ENCODE measurements at regions not wholly inside any gene's neighbourhood (a gene's known extent, or its start where the extent isn't known, plus 50 kb on each side); places are given as distances from the start of the nearest gene placed in this dataset.

DNA sequence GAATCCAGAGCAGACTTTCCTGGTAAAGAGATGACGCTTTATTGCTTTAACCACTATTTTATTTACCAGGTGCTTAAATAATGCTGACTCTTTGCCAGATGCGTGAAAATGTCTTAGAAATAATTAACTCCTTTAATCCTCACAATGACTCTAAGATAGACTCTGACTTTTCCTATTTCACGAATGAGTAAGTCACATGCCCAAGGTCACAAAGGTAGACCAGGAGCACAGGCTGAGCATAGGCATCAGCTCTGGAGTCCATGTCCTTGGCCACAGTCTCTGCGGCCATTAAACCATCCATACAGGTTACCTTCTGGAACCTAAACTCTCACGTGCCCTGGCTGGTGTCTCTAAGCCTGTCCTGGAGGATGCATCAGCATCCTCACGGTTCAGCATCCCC lies 87.3 kb downstream of the ERCC5 start:
- intact Hi-C loops (cut with micrococcal nuclease), result no loop called here
- no peak overlapping the region for H2AFZ ChIP-seq (ENCODE audit: insufficient read depth, low read depth, low read length, poor library complexity, severe bottlenecking)

GRCh38 chr13:102932331-102932730 lies 86.5 kb downstream of the ERCC5 start:
- TF ChIP-seq EZH2 (IDR thresholded peaks at IDR 0.05; ENCODE audit: borderline replicate concordance, insufficient read depth, low read depth, low read length, poor library complexity, severe bottlenecking), result no peak
- no peak for TF ChIP-seq CTCF (IDR thresholded peaks at IDR 0.05)
- CTCF ChIA-PET, result interaction anchor here (1.9 kb wide), 1 partner anchor 17 kb away, joined by 7 read pairs; no protein-coding TSS in a partner anchor

More for the DNA sequence above, 87.3 kb downstream of the ERCC5 start:
- no peak for DNase-seq
- H3K4me1 ChIP-seq (ENCODE audit: control insufficient read depth in 2 of 2, insufficient read depth in 2 of 2, low read length in 2 of 2), result peaks cover 0 to 6% of the 10 kb centered on the region in 2 donors
- H3K27me3 ChIP-seq (replicated peaks in 1 of 4; ENCODE audit: control extremely low read depth in 1 of 4, control insufficient read depth in 3 of 4, insufficient read depth in 4 of 4, low read length in 3 of 4), result no peaks in the 10 kb centered on the region
- ATAC-seq (ENCODE audit: low read depth), result no peak
- Mint-ChIP-seq H3K27me3 (no peaks in the 10 kb centered on the region), H3K4me1 (peaks cover 10% of the 10 kb centered on the region), H3K4me3 (no peak overlapping the region), H3K27ac (no peak overlapping the region), H3K9me3 (ENCODE audit: insufficient read depth) (no peaks in the 10 kb centered on the region)
- H4K20me1 ChIP-seq (ENCODE audit: control insufficient read depth, insufficient read depth, low read length, poor library complexity, severe bottlenecking), result no peaks in the 10 kb centered on the region
- no peaks in the 10 kb centered on the region for H3K9me3 ChIP-seq (ENCODE audit: control extremely low read depth in 1 of 3, control insufficient read depth in 2 of 3, insufficient read depth in 1 of 3, low read length in 2 of 3)
- H3K4me3 ChIP-seq (ENCODE audit: control extremely low read depth in 1 of 5, extremely low read depth in 1 of 5, insufficient read depth in 1 of 5, low read depth in 2 of 5, low read length in 4 of 5), result no peak overlapping the region
- no peaks in the 10 kb centered on the region for H3K79me2 ChIP-seq (ENCODE audit: control insufficient read depth, insufficient read depth, low read length)
- H3K36me3 ChIP-seq (replicated peaks in 1 of 2; ENCODE audit: control extremely low read depth in 1 of 2, control insufficient read depth in 1 of 2, extremely low read depth in 1 of 2, insufficient read depth in 2 of 2, low read length in 1 of 2), result no peaks in the 10 kb centered on the region
- TF ChIP-seq CTCF (IDR thresholded peaks at IDR 0.05) (no peak), EZH2 (IDR thresholded peaks at IDR 0.05; ENCODE audit: borderline replicate concordance, insufficient read depth, low read depth, low read length, poor library complexity, severe bottlenecking) (no peak)
- 91% methylated on average over 6 of the region's 6 CpGs for WGBS (ENCODE audit: insufficient coverage)
- CTCF ChIA-PET, result no interaction called here
- H3K4me2 ChIP-seq (replicated peaks; ENCODE audit: low read depth, low read length, poor library complexity, severe bottlenecking), result no peak overlapping the region
- no peak overlapping the region for H3K9ac ChIP-seq (ENCODE audit: low read length)
- POLR2A ChIA-PET, result no interaction called here
- H3K27ac ChIP-seq (ENCODE audit: low read length in 2 of 2), result no peak overlapping the region

More at GRCh38 chr13:102932331-102932730, 86.5 kb downstream of the ERCC5 start:
- WGBS (ENCODE audit: insufficient coverage), result no CpG with 5 or more reads among the region's 4 CpGs
- H3K4me3 Mint-ChIP-seq, result no peak overlapping the region
- Histone ChIP-seq H3K79me2 (ENCODE audit: control insufficient read depth, insufficient read depth, low read length) (no peaks in the 10 kb centered on the region), H2AFZ (ENCODE audit: insufficient read depth, low read depth, low read length, poor library complexity, severe bottlenecking) (no peak overlapping the region), H3K27me3 (replicated peaks in 1 of 4; ENCODE audit: control extremely low read depth in 1 of 4, control insufficient read depth in 3 of 4, insufficient read depth in 4 of 4, low read length in 3 of 4) (no peaks in the 10 kb centered on the region), H3K9ac (ENCODE audit: low read length) (no peak overlapping the region), H3K4me2 (replicated peaks; ENCODE audit: low read depth, low read length, poor library complexity, severe bottlenecking) (no peak overlapping the region), H3K36me3 (replicated peaks in 1 of 2; ENCODE audit: control extremely low read depth in 1 of 2, control insufficient read depth in 1 of 2, extremely low read depth in 1 of 2, insufficient read depth in 2 of 2, low read length in 1 of 2) (no peaks in the 10 kb centered on the region), H3K4me1 (ENCODE audit: control insufficient read depth in 2 of 2, insufficient read depth in 2 of 2, low read length in 2 of 2) (peaks cover 0 to 6% of the 10 kb centered on the region in 2 donors), H3K4me3 (ENCODE audit: control extremely low read depth in 1 of 5, extremely low read depth in 1 of 5, insufficient read depth in 1 of 5, low read depth in 2 of 5, low read length in 4 of 5) (no peak overlapping the region), H3K27ac (ENCODE audit: low read length in 2 of 2) (no peak overlapping the region), H4K20me1 (ENCODE audit: control insufficient read depth, insufficient read depth, low read length, poor library complexity, severe bottlenecking) (no peaks in the 10 kb centered on the region), H3K9me3 (ENCODE audit: control extremely low read depth in 1 of 3, control insufficient read depth in 2 of 3, insufficient read depth in 1 of 3, low read length in 2 of 3) (no peaks in the 10 kb centered on the region)
- H3K27me3 Mint-ChIP-seq, result no peaks in the 10 kb centered on the region
- POLR2A ChIA-PET, result no interaction called here
- H3K4me1 Mint-ChIP-seq, result peaks cover 10% of the 10 kb centered on the region
- no peak overlapping the region for H3K27ac Mint-ChIP-seq
- ATAC-seq (ENCODE audit: low read depth) (no peak), DNase-seq (no peak)
- no peaks in the 10 kb centered on the region for H3K9me3 Mint-ChIP-seq (ENCODE audit: insufficient read depth)
- intact Hi-C loops (cut with micrococcal nuclease), result no loop called here
